Neural cell (in vitro differentiated cells): ENCODE measurements at regions not wholly inside any gene's neighbourhood (a gene's known extent, or its start where the extent isn't known, plus 50 kb on each side); places are given as distances from the start of the nearest gene placed in this dataset.

Experiments used
- H2AFZ ChIP-seq: fragments of 200-600, 300-800 bp; sonication (generic), shearing (Covaris generic); 2 replicates; pipeline ENCODE4 v1.6.0; 2014; ENCODE audit warnings: low read depth, mild to moderate bottlenecking, antibody characterized with exemption, low read length, moderate library complexity
- H3F3A ChIP-seq: fragments of 200-600 bp; shearing (Covaris generic); 2 replicates; pipeline ENCODE4 v1.6.1; 2016; ENCODE audit warnings: mild to moderate bottlenecking, moderate library complexity, mixed read lengths, antibody characterized with exemption, low read length; ENCODE audit not compliant: insufficient read depth, poor library complexity, severe bottlenecking
- H3K27ac ChIP-seq: fragments of 200-600, 300-800 bp; sonication (generic), shearing (Covaris generic); 2 replicates; pipeline ENCODE4 v1.5.1; 2014; ENCODE audit warnings: mild to moderate bottlenecking, low read length, moderate library complexity
- H3K27me3 ChIP-seq: fragments of 300-800, 200-600 bp; sonication (generic), shearing (Covaris generic); 2 replicates; pipeline ENCODE4 v1.6.0; 2014; ENCODE audit warnings: mild to moderate bottlenecking, low read depth, low read length, moderate library complexity; ENCODE audit not compliant: insufficient read depth
- H3K36me3 ChIP-seq: fragments of 300-800, 200-600 bp; sonication (generic), shearing (Covaris generic); 2 replicates; pipeline ENCODE4 v1.5.1; 2014; ENCODE audit warnings: mild to moderate bottlenecking, antibody characterized with exemption, low read length, moderate library complexity; ENCODE audit not compliant: insufficient read depth
- H3K4me2 ChIP-seq: fragments of 300-800, 200-600 bp; sonication (generic), shearing (Covaris generic); 2 replicates; pipeline ENCODE4 v1.6.0; 2014; ENCODE audit warnings: mild to moderate bottlenecking, low read length
- H3K4me3 ChIP-seq: fragments of 300-800, 200-600 bp; sonication (generic), shearing (Covaris generic); 2 replicates; pipeline ENCODE4 v1.5.1; 2014; ENCODE audit warnings: mild to moderate bottlenecking, low read length, moderate library complexity
- H3K79me2 ChIP-seq: fragments of 200-600 bp; shearing (Covaris generic); replicated peaks from 2 replicates; pipeline ENCODE4 v1.6.0; 2014; ENCODE audit warnings: mild to moderate bottlenecking, low read length, moderate library complexity; ENCODE audit not compliant: insufficient read depth
- H3K9ac ChIP-seq: fragments of 300-800, 200-600 bp; sonication (generic), shearing (Covaris generic); 2 replicates; pipeline ENCODE4 v1.6.1; 2016; ENCODE audit warnings: mild to moderate bottlenecking, low read length, mixed read lengths
- H3K9me2 ChIP-seq: fragments of 200-600 bp; shearing (Covaris generic); 2 replicates; pipeline ENCODE4 v1.6.1; 2016; ENCODE audit warnings: mild to moderate bottlenecking, low read length, mixed read lengths; ENCODE audit not compliant: insufficient read depth
- H3K9me3 ChIP-seq: fragments of 200-600, 300-800 bp; sonication (generic), shearing (Covaris generic); 2 replicates; pipeline ENCODE4 v1.6.1; 2016; ENCODE audit warnings: mild to moderate bottlenecking, mixed run types, low read length, moderate library complexity, mixed read lengths
- H4K20me1 ChIP-seq: fragments of 200-600 bp; shearing (Covaris generic); 2 replicates; pipeline ENCODE4 v1.6.1; 2016; ENCODE audit warnings: mild to moderate bottlenecking, mixed run types; ENCODE audit not compliant: insufficient read depth
- EP300 ChIP-seq: fragments of 450-650 bp; conservative IDR thresholded peaks from 2 replicates; pipeline ENCODE4 v1.6.1; 2014; ENCODE audit warnings: antibody characterized with exemption, mild to moderate bottlenecking, moderate library complexity; ENCODE audit not compliant: poor library complexity, severe bottlenecking
- EZH2 ChIP-seq: fragments of 200-600, 300-800 bp; shearing (Covaris generic), sonication (generic); IDR thresholded peaks from 2 replicates; pipeline ENCODE4 v1.6.1; 2014; ENCODE audit warnings: antibody characterized with exemption, low read length, borderline replicate concordance, mild to moderate bottlenecking; ENCODE audit not compliant: insufficient read depth, poor library complexity, severe bottlenecking
- MXI1 ChIP-seq: fragments of 450-650 bp; conservative IDR thresholded peaks from 2 replicates; pipeline ENCODE4 v1.6.1; 2014; ENCODE audit warnings: antibody characterized with exemption, mild to moderate bottlenecking; ENCODE audit not compliant: poor library complexity, severe bottlenecking
- POLR2AphosphoS5 ChIP-seq: IDR thresholded peaks from 2 replicates; pipeline ENCODE4 v1.6.1; 2012
- RAD21 ChIP-seq: fragments of 450-650 bp; conservative IDR thresholded peaks from 2 replicates; pipeline ENCODE4 v1.6.1; 2014; ENCODE audit warnings: antibody characterized with exemption, mild to moderate bottlenecking, moderate library complexity
- SMC3 ChIP-seq: fragments of 450-650 bp; conservative IDR thresholded peaks from 2 replicates; pipeline ENCODE4 v1.6.1; 2014; ENCODE audit warnings: antibody characterized with exemption, mild to moderate bottlenecking, moderate library complexity; ENCODE audit not compliant: poor library complexity
- TAF1 ChIP-seq: IDR thresholded peaks from 2 replicates; pipeline ENCODE4 v1.6.1; 2012; ENCODE audit warnings: low read depth
- TF ChIP-seq, protein P1 (sequence below): fragments of 450-650 bp; IDR thresholded peaks from 2 replicates; pipeline ENCODE4 v1.5.1; 2014; ENCODE audit warnings: antibody characterized with exemption, mild to moderate bottlenecking, moderate library complexity; ENCODE audit not compliant: poor library complexity, severe bottlenecking
- TF ChIP-seq, protein P2 (sequence below): IDR thresholded peaks from 2 replicates; pipeline ENCODE4 v1.6.1; 2012; ENCODE audit warnings: borderline replicate concordance

DNA sequence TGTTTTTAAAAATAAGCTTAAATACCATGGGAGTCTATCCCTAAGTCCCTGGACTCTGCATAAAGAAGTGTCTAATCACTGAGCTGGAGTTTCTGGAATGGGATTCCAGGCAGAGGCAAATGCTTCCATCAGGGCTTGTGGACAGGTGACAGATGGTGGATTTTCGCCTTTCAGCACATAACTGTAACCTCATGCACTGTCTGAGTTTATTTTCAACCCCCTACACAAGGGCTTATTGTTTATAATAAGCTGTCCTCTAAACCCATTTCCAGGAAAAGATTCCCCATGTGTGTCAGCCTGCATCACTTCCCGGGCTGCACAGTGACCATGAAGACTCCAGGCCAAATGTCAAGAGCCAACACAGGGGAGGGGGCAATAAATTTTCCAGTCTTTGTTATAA lies 264.0 kb downstream of the PIK3R1 start:
- Histone ChIP-seq H3K9me2 (no peaks in the 10 kb centered on the region), H2AFZ (no peak overlapping the region), H3K27me3 (no peaks in the 10 kb centered on the region), H3K9me3 (no peaks in the 10 kb centered on the region), H3K36me3 (no peaks in the 10 kb centered on the region), H3K9ac (no peak overlapping the region), H4K20me1 (no peaks in the 10 kb centered on the region), H3K4me2 (no peak overlapping the region), H3K27ac (no peak overlapping the region), H3F3A (no peaks in the 10 kb centered on the region), H3K79me2 (no peaks in the 10 kb centered on the region), H3K4me3 (no peak overlapping the region)
- TF ChIP-seq EZH2 (no peak), MXI1 (no peak), RAD21 (no peak), TAF1 (no peak), EP300 (no peak), POLR2AphosphoS5 (no peak), SMC3 (no peak)
- TF ChIP-seq, protein P1, sequence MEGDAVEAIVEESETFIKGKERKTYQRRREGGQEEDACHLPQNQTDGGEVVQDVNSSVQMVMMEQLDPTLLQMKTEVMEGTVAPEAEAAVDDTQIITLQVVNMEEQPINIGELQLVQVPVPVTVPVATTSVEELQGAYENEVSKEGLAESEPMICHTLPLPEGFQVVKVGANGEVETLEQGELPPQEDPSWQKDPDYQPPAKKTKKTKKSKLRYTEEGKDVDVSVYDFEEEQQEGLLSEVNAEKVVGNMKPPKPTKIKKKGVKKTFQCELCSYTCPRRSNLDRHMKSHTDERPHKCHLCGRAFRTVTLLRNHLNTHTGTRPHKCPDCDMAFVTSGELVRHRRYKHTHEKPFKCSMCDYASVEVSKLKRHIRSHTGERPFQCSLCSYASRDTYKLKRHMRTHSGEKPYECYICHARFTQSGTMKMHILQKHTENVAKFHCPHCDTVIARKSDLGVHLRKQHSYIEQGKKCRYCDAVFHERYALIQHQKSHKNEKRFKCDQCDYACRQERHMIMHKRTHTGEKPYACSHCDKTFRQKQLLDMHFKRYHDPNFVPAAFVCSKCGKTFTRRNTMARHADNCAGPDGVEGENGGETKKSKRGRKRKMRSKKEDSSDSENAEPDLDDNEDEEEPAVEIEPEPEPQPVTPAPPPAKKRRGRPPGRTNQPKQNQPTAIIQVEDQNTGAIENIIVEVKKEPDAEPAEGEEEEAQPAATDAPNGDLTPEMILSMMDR = no peak
- TF ChIP-seq, protein P2, sequence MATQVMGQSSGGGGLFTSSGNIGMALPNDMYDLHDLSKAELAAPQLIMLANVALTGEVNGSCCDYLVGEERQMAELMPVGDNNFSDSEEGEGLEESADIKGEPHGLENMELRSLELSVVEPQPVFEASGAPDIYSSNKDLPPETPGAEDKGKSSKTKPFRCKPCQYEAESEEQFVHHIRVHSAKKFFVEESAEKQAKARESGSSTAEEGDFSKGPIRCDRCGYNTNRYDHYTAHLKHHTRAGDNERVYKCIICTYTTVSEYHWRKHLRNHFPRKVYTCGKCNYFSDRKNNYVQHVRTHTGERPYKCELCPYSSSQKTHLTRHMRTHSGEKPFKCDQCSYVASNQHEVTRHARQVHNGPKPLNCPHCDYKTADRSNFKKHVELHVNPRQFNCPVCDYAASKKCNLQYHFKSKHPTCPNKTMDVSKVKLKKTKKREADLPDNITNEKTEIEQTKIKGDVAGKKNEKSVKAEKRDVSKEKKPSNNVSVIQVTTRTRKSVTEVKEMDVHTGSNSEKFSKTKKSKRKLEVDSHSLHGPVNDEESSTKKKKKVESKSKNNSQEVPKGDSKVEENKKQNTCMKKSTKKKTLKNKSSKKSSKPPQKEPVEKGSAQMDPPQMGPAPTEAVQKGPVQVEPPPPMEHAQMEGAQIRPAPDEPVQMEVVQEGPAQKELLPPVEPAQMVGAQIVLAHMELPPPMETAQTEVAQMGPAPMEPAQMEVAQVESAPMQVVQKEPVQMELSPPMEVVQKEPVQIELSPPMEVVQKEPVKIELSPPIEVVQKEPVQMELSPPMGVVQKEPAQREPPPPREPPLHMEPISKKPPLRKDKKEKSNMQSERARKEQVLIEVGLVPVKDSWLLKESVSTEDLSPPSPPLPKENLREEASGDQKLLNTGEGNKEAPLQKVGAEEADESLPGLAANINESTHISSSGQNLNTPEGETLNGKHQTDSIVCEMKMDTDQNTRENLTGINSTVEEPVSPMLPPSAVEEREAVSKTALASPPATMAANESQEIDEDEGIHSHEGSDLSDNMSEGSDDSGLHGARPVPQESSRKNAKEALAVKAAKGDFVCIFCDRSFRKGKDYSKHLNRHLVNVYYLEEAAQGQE = no peak

DNA sequence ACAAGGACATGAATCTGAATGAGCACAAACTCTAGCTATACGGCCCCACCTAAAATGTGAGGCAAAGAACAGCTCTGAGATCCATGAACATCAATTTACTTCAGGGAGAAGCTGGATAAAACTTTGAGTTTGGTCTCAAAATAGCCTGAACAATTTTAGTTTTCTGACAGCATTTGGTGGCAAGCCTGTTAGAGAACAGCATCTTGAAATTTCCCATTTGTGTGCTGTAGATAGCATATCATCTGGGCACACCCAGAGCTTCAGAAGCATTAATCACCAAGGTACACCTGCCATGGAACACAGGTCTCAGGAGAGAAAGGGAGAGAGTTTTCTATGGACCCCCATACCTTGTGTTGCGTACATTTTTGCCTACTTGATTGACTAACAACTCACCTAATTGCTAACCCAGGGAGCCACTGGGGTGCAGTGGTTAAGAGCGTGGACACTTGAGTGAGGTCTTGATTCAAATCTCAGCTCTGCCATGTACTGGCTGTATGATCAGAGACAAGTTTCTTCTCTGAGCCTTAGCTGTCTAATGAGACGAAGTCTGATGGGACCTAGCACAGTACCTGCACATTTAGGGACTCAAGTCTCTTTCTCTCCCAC lies 264.9 kb downstream of the PIK3R1 start:
- H3K27ac ChIP-seq = no peak overlapping the region

More for the DNA sequence above, 264.9 kb downstream of the PIK3R1 start:
- Histone ChIP-seq H3K4me2 (no peak overlapping the region), H3K9me3 (no peaks in the 10 kb centered on the region), H3K9me2 (no peaks in the 10 kb centered on the region), H3K4me3 (no peak overlapping the region), H4K20me1 (no peaks in the 10 kb centered on the region), H2AFZ (no peak overlapping the region), H3K9ac (no peak overlapping the region), H3K79me2 (no peaks in the 10 kb centered on the region), H3K36me3 (no peaks in the 10 kb centered on the region), H3K27me3 (no peaks in the 10 kb centered on the region), H3F3A (no peaks in the 10 kb centered on the region)
- TF ChIP-seq RAD21 = no peak
- TF ChIP-seq, protein P2 = no peak
- no peak for TF ChIP-seq POLR2AphosphoS5
- TF ChIP-seq SMC3 = no peak
- no peak for TF ChIP-seq EZH2
- TF ChIP-seq, protein P1 = no peak
